Subcutaneous abdominal adipose tissue (tissue), 5 donors: ENCODE measurements at regions not wholly inside any gene's neighbourhood (a gene's known extent, or its start where the extent isn't known, plus 50 kb on each side); places are given as distances from the start of the nearest gene placed in this dataset.

ENCODE experiments used
- H3K27ac ChIP-seq: one replicate; pipeline ENCODE4 v1.7.0; 2013; ENCODE audit warnings: low read depth, mild to moderate bottlenecking, inconsistent platforms, low read length, moderate library complexity
- H3K27me3 ChIP-seq, 5 donors: one replicate each; pipeline ENCODE4 v1.7.0; 2013; ENCODE audit warnings: low read length in 5 of 5, inconsistent platforms in 1 of 5; ENCODE audit not compliant: control insufficient read depth in 5 of 5, insufficient read depth in 4 of 5
- H3K36me3 ChIP-seq, 5 donors: one replicate each; pipeline ENCODE4 v1.7.0; 2013; ENCODE audit warnings: low read length in 5 of 5; ENCODE audit not compliant: control insufficient read depth in 5 of 5, insufficient read depth in 5 of 5
- H3K4me1 ChIP-seq, 5 donors: one replicate each; pipeline ENCODE4 v1.7.0; 2013; ENCODE audit warnings: low read length in 5 of 5, mild to moderate bottlenecking in 3 of 5, moderate library complexity in 1 of 5; ENCODE audit not compliant: control insufficient read depth in 5 of 5, insufficient read depth in 5 of 5
- H3K4me3 ChIP-seq, 5 donors: one replicate each; pipeline ENCODE4 v1.7.0; 2013; ENCODE audit warnings: low read length in 5 of 5, low read depth in 1 of 5
- H3K9ac ChIP-seq, 5 donors: one replicate each; pipeline ENCODE4 v1.7.0; 2013; ENCODE audit warnings: low read length in 5 of 5, mild to moderate bottlenecking in 4 of 5, moderate library complexity in 3 of 5
- H3K9me3 ChIP-seq, 5 donors: one replicate each; pipeline ENCODE4 v1.7.0; 2013; ENCODE audit warnings: low read length in 5 of 5; ENCODE audit not compliant: control insufficient read depth in 5 of 5
- donor health status: healthy.
- donor health status: healthy.
- donor health status: healthy.
- donor health status: healthy.
- donor health status: healthy.

- H3K9me3 ChIP-seq: peaks cover 0 to 6% (median 2%) of the 10 kb centered on the region in 5 donors
- no peak overlapping the region for H3K9ac ChIP-seq
- H3K27me3 ChIP-seq: peaks cover 0 to 9% (median 6%) of the 10 kb centered on the region in 5 donors
- H3K27ac ChIP-seq: no peak overlapping the region
- H3K36me3 ChIP-seq: no peaks in the 10 kb centered on the region
- no peak overlapping the region for H3K4me3 ChIP-seq
- H3K4me1 ChIP-seq: no peaks in the 10 kb centered on the region
These were observed 391.8 kb upstream of the MKI67 start for GRCh38 chr10:128518000-128518399.

DNA sequence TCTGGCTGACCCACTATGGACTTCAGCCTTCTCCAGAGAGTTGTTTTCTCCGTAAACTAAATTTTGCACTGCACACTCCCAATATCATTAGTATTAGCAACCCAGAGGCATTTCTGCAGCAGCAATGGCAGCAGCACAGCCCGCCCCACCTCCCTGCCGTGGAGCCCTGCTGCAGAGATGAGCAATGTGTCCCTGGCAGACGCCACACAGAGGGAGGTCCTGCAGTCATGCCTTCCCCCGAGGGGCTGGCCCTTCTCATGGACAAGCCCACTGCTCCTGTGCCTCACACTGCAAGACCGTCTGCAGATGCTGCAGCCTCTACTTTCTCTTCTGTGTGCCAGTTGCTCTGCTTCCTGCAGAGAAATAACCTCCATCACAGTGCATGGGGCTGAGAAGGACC is 393.4 kb upstream of the MKI67 start:
- Histone ChIP-seq H3K36me3 (no peaks in the 10 kb centered on the region), H3K9ac (no peak overlapping the region), H3K9me3 (peaks cover 0 to 6% (median 2%) of the 10 kb centered on the region in 5 donors), H3K4me1 (no peaks in the 10 kb centered on the region), H3K27ac (no peak overlapping the region), H3K27me3 (peaks cover 0 to 13% (median 5%) of the 10 kb centered on the region in 5 donors), H3K4me3 (no peak overlapping the region)

- no peaks in the 10 kb centered on the region for H3K36me3 ChIP-seq
- H3K9ac ChIP-seq: no peak overlapping the region
- no peak overlapping the region for H3K4me3 ChIP-seq
- H3K9me3 ChIP-seq: peaks cover 0 to 6% (median 2%) of the 10 kb centered on the region in 5 donors
- H3K4me1 ChIP-seq: no peaks in the 10 kb centered on the region
- H3K27me3 ChIP-seq: peaks cover 0 to 13% (median 3%) of the 10 kb centered on the region in 5 donors
- H3K27ac ChIP-seq: no peak overlapping the region
These were observed 394.1 kb upstream of the MKI67 start for GRCh38 chr10:128520211-128520815.

GRCh38 chr10:128522551-128523308 is 396.5 kb upstream of the MKI67 start:
- Histone ChIP-seq H3K4me3 (no peak overlapping the region), H3K4me1 (no peaks in the 10 kb centered on the region), H3K36me3 (no peaks in the 10 kb centered on the region), H3K27me3 (peaks cover 0 to 13% (median 3%) of the 10 kb centered on the region in 5 donors), H3K9ac (no peak overlapping the region), H3K9me3 (peaks cover 0 to 6% (median 2%) of the 10 kb centered on the region in 5 donors), H3K27ac (no peak overlapping the region)

GRCh38 chr10:128525444-128525843 is 399.2 kb upstream of the MKI67 start:
- peaks cover 0 to 5% (median 3%) of the 10 kb centered on the region in 5 donors for H3K27me3 ChIP-seq
- H3K9me3 ChIP-seq: peaks cover 0 to 4% (median 0%) of the 10 kb centered on the region in 5 donors
- H3K4me1 ChIP-seq: no peaks in the 10 kb centered on the region
- H3K9ac ChIP-seq: no peak overlapping the region
- no peak overlapping the region for H3K27ac ChIP-seq
- H3K4me3 ChIP-seq: no peak overlapping the region
- H3K36me3 ChIP-seq: no peaks in the 10 kb centered on the region

- Histone ChIP-seq H3K9ac (no peak overlapping the region), H3K27me3 (peaks cover 0 to 5% (median 2%) of the 10 kb centered on the region in 5 donors), H3K27ac (no peak overlapping the region), H3K4me1 (no peaks in the 10 kb centered on the region), H3K4me3 (no peak overlapping the region), H3K36me3 (no peaks in the 10 kb centered on the region), H3K9me3 (no peaks in the 10 kb centered on the region)
These were observed 399.7 kb upstream of the MKI67 start for GRCh38 chr10:128525936-128526335.

DNA sequence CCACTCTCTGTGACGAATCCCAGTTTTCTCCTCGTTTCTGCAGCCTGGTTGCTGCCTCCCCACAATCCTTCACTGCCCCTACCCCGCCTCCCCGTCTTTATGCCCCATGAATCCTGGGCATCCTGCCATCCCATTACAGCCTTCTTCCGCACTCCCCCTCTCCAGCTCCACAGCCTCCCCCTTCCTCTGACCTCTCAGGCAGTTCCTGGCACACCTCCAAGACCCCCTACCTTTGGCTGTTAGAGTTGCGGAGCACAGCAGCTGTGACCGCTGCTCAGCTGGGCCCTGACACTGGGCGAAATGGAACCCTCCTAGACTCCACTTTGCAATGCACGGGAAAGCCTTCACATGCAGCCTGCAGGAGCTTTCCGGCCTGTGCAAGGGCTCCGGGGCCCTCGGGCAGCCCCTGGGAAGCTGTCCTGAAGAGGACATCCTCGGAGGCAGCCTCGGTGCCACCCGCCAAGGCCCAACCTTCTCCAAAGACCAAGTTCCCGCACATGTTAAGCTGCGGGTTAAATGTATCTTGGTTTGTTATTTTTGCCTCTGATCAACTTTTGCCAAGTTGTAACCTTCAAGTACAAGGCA is 400.7 kb upstream of the MKI67 start:
- Histone ChIP-seq H3K4me1 (no peaks in the 10 kb centered on the region), H3K9ac (no peak overlapping the region), H3K4me3 (no peak overlapping the region)

DNA sequence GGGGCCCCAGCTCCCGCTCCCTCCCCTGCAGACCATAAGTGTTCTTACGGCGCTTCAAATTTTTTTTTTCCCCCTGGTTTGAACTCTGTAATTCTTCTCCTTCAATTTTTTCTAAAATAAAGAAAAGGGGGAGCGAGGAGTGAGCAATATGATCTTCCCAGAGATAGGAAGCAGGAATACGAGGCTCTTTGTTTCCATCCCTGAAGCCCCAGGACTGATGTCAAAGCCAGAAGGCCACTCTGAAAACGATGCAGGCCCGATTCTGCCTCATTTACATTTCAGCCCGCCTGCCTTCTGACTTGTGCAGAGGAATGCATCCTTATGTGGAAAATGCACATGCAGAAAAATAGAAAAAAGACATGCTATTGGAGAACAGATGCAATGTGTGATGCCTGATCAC is 401.5 kb upstream of the MKI67 start:
- Histone ChIP-seq H3K36me3 (no peaks in the 10 kb centered on the region), H3K9ac (no peak overlapping the region), H3K27me3 (peaks cover 0 to 5% (median 2%) of the 10 kb centered on the region in 5 donors), H3K27ac (no peak overlapping the region), H3K4me1 (no peaks in the 10 kb centered on the region), H3K4me3 (no peak overlapping the region), H3K9me3 (no peaks in the 10 kb centered on the region)

More for the DNA sequence above, 400.7 kb upstream of the MKI67 start:
- H3K27me3 ChIP-seq: peaks cover 0 to 5% (median 2%) of the 10 kb centered on the region in 5 donors
- no peak overlapping the region for H3K27ac ChIP-seq
- no peaks in the 10 kb centered on the region for H3K36me3 ChIP-seq
- no peaks in the 10 kb centered on the region for H3K9me3 ChIP-seq

DNA sequence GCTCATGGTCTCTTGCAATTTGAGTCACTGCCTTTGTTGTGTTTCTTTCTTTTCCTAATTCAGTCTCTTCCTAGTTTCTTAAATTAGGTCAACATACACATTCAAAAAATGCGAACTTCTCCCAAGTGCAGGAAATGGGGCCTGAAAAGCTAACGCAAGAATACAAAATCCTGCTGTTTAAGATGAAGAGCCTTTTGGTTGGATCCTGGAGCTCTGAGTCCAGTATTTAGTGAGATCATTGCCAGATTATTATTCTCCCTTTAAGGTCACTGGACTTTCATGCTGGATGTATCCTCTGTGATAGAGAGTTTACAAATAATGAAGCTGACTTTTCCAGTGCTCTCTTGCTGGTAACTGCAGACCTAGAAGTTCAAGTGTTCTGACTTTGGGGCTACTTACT is 401.9 kb upstream of the MKI67 start:
- no peak overlapping the region for H3K27ac ChIP-seq
- peaks cover 0 to 5% (median 2%) of the 10 kb centered on the region in 5 donors for H3K27me3 ChIP-seq
- no peaks in the 10 kb centered on the region for H3K4me1 ChIP-seq
- H3K9ac ChIP-seq: no peak overlapping the region
- no peak overlapping the region for H3K4me3 ChIP-seq
- H3K9me3 ChIP-seq: no peaks in the 10 kb centered on the region
- no peaks in the 10 kb centered on the region for H3K36me3 ChIP-seq

GRCh38 chr10:128528781-128529180 is 402.6 kb upstream of the MKI67 start:
- H3K9me3 ChIP-seq: no peaks in the 10 kb centered on the region
- H3K4me3 ChIP-seq: no peak overlapping the region
- no peaks in the 10 kb centered on the region for H3K4me1 ChIP-seq
- H3K9ac ChIP-seq: no peak overlapping the region
- no peak overlapping the region for H3K27ac ChIP-seq
- H3K27me3 ChIP-seq: peaks cover 0 to 5% (median 2%) of the 10 kb centered on the region in 5 donors
- no peaks in the 10 kb centered on the region for H3K36me3 ChIP-seq
